ENCODE measurements at regions not wholly inside any gene's neighbourhood (a gene's known extent, or its start where the extent isn't known, plus 50 kb on each side); places are given as distances from the start of the nearest gene placed in this dataset.

DNA sequence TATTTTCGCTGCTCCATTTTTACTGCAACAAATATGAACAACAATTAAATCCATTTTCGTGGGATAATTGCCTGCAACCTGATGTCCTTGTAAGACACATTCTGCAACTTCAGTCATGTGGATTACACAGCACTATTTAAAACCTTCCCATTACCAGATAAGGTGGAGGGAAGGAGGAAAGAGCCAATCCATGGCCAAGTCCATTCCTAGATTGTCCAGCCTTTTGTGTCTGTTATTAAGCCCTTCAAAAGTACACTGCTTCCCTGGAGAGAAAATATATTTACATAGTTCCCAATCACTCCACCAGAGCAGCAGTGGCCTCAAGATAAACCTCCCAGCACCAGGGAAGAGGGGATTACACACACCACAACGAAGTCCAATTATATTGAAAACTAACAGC lies 347.9 kb downstream of the CDH26 start:
- ChIA-PET CTCF (no interaction called here), POLR2A (no interaction called here)
- no peaks in the 10 kb centered on the region for H3K9me3 ChIP-seq
- no peak overlapping the region for H3K27ac ChIP-seq
- WGBS (ENCODE audit: missing lambda C conversion rate), result 6% methylated on average over 3 of the region's 3 CpGs
- H3K4me2 ChIP-seq, result no peak overlapping the region
- no peak for TF ChIP-seq HOXB5 (CRISPR knock-in tag; IDR thresholded peaks at IDR 0.05)
- TF ChIP-seq NR3C1 (IDR thresholded peaks at IDR 0.05), result no peak
- TF ChIP-seq, protein P1, sequence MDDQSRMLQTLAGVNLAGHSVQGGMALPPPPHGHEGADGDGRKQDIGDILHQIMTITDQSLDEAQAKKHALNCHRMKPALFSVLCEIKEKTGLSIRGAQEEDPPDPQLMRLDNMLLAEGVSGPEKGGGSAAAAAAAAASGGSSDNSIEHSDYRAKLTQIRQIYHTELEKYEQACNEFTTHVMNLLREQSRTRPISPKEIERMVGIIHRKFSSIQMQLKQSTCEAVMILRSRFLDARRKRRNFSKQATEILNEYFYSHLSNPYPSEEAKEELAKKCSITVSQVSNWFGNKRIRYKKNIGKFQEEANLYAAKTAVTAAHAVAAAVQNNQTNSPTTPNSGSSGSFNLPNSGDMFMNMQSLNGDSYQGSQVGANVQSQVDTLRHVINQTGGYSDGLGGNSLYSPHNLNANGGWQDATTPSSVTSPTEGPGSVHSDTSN (IDR thresholded peaks at IDR 0.05), result no peak
- TF ChIP-seq NFE2L2 (conservative IDR thresholded peaks at IDR 0.05; ENCODE audit: low read length), result no peak
- TF ChIP-seq, protein P2, sequence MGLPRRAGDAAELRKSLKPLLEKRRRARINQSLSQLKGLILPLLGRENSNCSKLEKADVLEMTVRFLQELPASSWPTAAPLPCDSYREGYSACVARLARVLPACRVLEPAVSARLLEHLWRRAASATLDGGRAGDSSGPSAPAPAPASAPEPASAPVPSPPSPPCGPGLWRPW (IDR thresholded peaks at IDR 0.05), result no peak
- TF ChIP-seq MAFK (IDR thresholded peaks at IDR 0.05; ENCODE audit: partially characterized antibody), result no peak
- TF ChIP-seq MAZ (IDR thresholded peaks at IDR 0.05; ENCODE audit: borderline replicate concordance, low read depth, low read length), result no peak
- no peak for TF ChIP-seq POLR2AphosphoS2 (conservative IDR thresholded peaks at IDR 0.05; ENCODE audit: low read length)
- TF ChIP-seq, protein P3, sequence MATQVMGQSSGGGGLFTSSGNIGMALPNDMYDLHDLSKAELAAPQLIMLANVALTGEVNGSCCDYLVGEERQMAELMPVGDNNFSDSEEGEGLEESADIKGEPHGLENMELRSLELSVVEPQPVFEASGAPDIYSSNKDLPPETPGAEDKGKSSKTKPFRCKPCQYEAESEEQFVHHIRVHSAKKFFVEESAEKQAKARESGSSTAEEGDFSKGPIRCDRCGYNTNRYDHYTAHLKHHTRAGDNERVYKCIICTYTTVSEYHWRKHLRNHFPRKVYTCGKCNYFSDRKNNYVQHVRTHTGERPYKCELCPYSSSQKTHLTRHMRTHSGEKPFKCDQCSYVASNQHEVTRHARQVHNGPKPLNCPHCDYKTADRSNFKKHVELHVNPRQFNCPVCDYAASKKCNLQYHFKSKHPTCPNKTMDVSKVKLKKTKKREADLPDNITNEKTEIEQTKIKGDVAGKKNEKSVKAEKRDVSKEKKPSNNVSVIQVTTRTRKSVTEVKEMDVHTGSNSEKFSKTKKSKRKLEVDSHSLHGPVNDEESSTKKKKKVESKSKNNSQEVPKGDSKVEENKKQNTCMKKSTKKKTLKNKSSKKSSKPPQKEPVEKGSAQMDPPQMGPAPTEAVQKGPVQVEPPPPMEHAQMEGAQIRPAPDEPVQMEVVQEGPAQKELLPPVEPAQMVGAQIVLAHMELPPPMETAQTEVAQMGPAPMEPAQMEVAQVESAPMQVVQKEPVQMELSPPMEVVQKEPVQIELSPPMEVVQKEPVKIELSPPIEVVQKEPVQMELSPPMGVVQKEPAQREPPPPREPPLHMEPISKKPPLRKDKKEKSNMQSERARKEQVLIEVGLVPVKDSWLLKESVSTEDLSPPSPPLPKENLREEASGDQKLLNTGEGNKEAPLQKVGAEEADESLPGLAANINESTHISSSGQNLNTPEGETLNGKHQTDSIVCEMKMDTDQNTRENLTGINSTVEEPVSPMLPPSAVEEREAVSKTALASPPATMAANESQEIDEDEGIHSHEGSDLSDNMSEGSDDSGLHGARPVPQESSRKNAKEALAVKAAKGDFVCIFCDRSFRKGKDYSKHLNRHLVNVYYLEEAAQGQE (IDR thresholded peaks at IDR 0.05), result no peak
- TF ChIP-seq HOXA7 (CRISPR knock-in tag; IDR thresholded peaks at IDR 0.05), result no peak
- TF ChIP-seq, protein P4, sequence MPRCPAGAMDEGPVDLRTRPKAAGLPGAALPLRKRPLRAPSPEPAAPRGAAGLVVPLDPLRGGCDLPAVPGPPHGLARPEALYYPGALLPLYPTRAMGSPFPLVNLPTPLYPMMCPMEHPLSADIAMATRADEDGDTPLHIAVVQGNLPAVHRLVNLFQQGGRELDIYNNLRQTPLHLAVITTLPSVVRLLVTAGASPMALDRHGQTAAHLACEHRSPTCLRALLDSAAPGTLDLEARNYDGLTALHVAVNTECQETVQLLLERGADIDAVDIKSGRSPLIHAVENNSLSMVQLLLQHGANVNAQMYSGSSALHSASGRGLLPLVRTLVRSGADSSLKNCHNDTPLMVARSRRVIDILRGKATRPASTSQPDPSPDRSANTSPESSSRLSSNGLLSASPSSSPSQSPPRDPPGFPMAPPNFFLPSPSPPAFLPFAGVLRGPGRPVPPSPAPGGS (IDR thresholded peaks at IDR 0.05), result no peak
- TF ChIP-seq FOSL2 (IDR thresholded peaks at IDR 0.05), result no peak
- TF ChIP-seq FOSL2 (CRISPR knock-in tag; IDR thresholded peaks at IDR 0.05), result no peak
- TF ChIP-seq, protein P5, sequence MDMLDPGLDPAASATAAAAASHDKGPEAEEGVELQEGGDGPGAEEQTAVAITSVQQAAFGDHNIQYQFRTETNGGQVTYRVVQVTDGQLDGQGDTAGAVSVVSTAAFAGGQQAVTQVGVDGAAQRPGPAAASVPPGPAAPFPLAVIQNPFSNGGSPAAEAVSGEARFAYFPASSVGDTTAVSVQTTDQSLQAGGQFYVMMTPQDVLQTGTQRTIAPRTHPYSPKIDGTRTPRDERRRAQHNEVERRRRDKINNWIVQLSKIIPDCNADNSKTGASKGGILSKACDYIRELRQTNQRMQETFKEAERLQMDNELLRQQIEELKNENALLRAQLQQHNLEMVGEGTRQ (IDR thresholded peaks at IDR 0.05), result no peak
- no peak for TF ChIP-seq POLR2A (IDR thresholded peaks at IDR 0.05; ENCODE audit: low read length)
- TF ChIP-seq, protein P6, sequence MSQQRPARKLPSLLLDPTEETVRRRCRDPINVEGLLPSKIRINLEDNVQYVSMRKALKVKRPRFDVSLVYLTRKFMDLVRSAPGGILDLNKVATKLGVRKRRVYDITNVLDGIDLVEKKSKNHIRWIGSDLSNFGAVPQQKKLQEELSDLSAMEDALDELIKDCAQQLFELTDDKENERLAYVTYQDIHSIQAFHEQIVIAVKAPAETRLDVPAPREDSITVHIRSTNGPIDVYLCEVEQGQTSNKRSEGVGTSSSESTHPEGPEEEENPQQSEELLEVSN (IDR thresholded peaks at IDR 0.05; ENCODE audit: borderline replicate concordance, low read depth), result no peak
- no peak for TF ChIP-seq ZNF302 (CRISPR knock-in tag; IDR thresholded peaks at IDR 0.05)
- no peak for TF ChIP-seq CBX8 (IDR thresholded peaks at IDR 0.05)
- no peak overlapping the region for H3K4me3 ChIP-seq
- no peaks in the 10 kb centered on the region for H3K4me1 ChIP-seq
- ATAC-seq (no peak), FAIRE-seq (no peak), DNase-seq (ENCODE audit: low read depth in 1 of 2, low spot score in 1 of 2) (no peak)

DNA sequence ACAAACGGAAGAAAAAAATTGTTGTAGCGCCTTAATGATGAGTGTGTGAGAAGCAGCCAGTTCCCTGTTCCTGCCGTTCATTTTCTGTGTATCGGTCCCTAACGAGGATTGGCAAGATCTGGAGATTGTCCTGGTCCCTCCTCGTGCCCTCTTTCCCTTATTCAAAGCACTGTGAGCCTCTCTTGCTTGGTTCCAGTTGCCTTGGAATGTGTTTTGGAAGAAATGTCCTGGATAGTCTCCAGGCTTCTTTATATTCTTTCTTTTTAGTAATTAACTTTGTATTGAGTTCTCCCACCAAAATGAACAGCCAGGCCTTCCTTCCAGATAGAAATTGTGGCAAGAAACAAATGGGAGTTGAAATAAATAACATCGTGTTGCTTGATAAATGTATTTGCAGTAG lies 348.3 kb downstream of the CDH26 start:
- Histone ChIP-seq H3K27ac (no peak overlapping the region), H3K4me2 (no peak overlapping the region), H3K4me1 (no peaks in the 10 kb centered on the region), H3K9me3 (no peaks in the 10 kb centered on the region), H3K4me3 (no peak overlapping the region)
- FAIRE-seq (no peak), ATAC-seq (no peak), DNase-seq (ENCODE audit: low read depth in 1 of 2, low spot score in 1 of 2) (no peak)
- CTCF ChIA-PET, result no interaction called here
- POLR2A ChIA-PET, result no interaction called here
- WGBS (ENCODE audit: missing lambda C conversion rate), result 24% methylated on average over 7 of the region's 7 CpGs
- TF ChIP-seq SMC3 (IDR thresholded peaks at IDR 0.05) (no peak), ZC3H11A (IDR thresholded peaks at IDR 0.05) (no peak), ZSCAN20 (CRISPR knock-in tag; IDR thresholded peaks at IDR 0.05) (no peak), HEYL (CRISPR knock-in tag; IDR thresholded peaks at IDR 0.05) (no peak), NPAS2 (CRISPR knock-in tag; IDR thresholded peaks at IDR 0.05; ENCODE audit: borderline replicate concordance) (no peak), MAFK (IDR thresholded peaks at IDR 0.05; ENCODE audit: partially characterized antibody) (no peak), PHF8 (IDR thresholded peaks at IDR 0.05; ENCODE audit: borderline replicate concordance, low read depth) (no peak), HOXB13 (CRISPR knock-in tag; IDR thresholded peaks at IDR 0.05; ENCODE audit: low read depth) (no peak), SREBF2 (IDR thresholded peaks at IDR 0.05) (no peak), TFCP2L1 (CRISPR knock-in tag; IDR thresholded peaks at IDR 0.05) (no peak), MYC (IDR thresholded peaks at IDR 0.05; ENCODE audit: borderline replicate concordance, low read length) (no peak), JUN (IDR thresholded peaks at IDR 0.05) (no peak), MAZ (IDR thresholded peaks at IDR 0.05; ENCODE audit: borderline replicate concordance, low read depth, low read length) (no peak), EP300 (IDR thresholded peaks at IDR 0.05) (no peak), BHLHE40 (IDR thresholded peaks at IDR 0.05; ENCODE audit: low read depth, low read length) (no peak), TP53 (CRISPR knock-in tag; IDR thresholded peaks at IDR 0.05) (no peak), HOXA7 (CRISPR knock-in tag; IDR thresholded peaks at IDR 0.05) (no peak)
- TF ChIP-seq, protein P7, sequence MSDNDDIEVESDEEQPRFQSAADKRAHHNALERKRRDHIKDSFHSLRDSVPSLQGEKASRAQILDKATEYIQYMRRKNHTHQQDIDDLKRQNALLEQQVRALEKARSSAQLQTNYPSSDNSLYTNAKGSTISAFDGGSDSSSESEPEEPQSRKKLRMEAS (IDR thresholded peaks at IDR 0.05), result no peak
- TF ChIP-seq, protein P1 (IDR thresholded peaks at IDR 0.05), result no peak
